ENCODE measurements at regions not wholly inside any gene's neighbourhood (a gene's known extent, or its start where the extent isn't known, plus 50 kb on each side); places are given as distances from the start of the nearest gene placed in this dataset.

DNA sequence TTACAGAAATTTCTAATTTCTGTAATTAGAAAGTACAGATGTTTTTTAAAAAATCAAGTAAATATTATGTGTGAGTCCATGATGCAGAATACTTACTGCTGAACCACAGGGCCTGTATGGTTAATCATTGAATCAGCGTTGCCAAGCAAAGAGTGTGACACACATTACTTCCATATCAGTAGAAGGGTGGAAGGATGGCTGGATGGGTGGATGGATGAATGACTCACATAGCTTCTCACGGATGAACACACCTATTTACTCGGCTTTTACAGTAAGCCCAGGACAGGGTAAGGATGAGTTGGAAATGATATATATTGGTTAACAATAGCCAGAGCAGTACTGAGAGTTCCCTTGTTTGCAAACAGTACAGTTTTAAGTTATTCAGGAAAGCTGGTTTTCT lies 495.9 kb upstream of the RBFOX1 start:
- intact Hi-C loops (cut with DNase I), result no loop called here
- no peaks in the 10 kb centered on the region for H3K9me3 ChIP-seq

DNA sequence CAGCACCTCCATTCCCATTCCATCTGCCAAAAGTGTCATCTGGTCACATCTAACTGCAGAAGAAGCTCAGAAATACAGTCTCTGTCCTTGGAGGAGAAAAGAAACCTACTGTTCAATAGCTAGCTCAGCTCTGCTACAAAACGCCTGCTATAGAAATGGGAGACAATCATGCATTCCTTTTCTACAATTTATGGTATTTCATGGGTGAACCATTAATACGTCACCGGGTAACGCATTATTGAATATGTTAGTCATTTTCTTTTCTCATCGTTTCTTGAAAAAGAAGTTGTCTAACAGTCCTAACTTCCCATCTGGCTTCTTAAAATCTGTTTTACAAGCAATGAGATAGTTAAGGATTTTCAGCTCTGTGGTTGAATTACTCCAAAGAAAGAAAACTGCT lies 496.7 kb upstream of the RBFOX1 start:
- no peak for TF ChIP-seq POLR2AphosphoS5 (IDR thresholded peaks at IDR 0.05; ENCODE audit: insufficient read depth in 1 of 2, low read depth in 1 of 2)
- TF ChIP-seq, protein P1, sequence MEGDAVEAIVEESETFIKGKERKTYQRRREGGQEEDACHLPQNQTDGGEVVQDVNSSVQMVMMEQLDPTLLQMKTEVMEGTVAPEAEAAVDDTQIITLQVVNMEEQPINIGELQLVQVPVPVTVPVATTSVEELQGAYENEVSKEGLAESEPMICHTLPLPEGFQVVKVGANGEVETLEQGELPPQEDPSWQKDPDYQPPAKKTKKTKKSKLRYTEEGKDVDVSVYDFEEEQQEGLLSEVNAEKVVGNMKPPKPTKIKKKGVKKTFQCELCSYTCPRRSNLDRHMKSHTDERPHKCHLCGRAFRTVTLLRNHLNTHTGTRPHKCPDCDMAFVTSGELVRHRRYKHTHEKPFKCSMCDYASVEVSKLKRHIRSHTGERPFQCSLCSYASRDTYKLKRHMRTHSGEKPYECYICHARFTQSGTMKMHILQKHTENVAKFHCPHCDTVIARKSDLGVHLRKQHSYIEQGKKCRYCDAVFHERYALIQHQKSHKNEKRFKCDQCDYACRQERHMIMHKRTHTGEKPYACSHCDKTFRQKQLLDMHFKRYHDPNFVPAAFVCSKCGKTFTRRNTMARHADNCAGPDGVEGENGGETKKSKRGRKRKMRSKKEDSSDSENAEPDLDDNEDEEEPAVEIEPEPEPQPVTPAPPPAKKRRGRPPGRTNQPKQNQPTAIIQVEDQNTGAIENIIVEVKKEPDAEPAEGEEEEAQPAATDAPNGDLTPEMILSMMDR (IDR thresholded peaks at IDR 0.05), result no peak
- no peak for TF ChIP-seq POLR2A (IDR thresholded peaks at IDR 0.05)
- no peak for DNase-seq (ENCODE audit: extremely low spot score in 2 of 2)
- Histone ChIP-seq H3K4me3 (no peak overlapping the region), H3K9me3 (no peaks in the 10 kb centered on the region), H3K4me1 (no peaks in the 10 kb centered on the region), H3K27me3 (no peaks in the 10 kb centered on the region), H3K27ac (no peak overlapping the region), H3K36me3 (no peaks in the 10 kb centered on the region)
- intact Hi-C loops (cut with DNase I), result no loop called here

More for the DNA sequence above, 495.9 kb upstream of the RBFOX1 start:
- no peak for DNase-seq (ENCODE audit: extremely low spot score in 2 of 2)
- TF ChIP-seq POLR2AphosphoS5 (IDR thresholded peaks at IDR 0.05; ENCODE audit: insufficient read depth in 1 of 2, low read depth in 1 of 2) (no peak), POLR2A (IDR thresholded peaks at IDR 0.05) (no peak)
- TF ChIP-seq, protein P1 (IDR thresholded peaks at IDR 0.05), result no peak
- H3K4me1 ChIP-seq, result no peaks in the 10 kb centered on the region
- no peaks in the 10 kb centered on the region for H3K36me3 ChIP-seq
- no peak overlapping the region for H3K27ac ChIP-seq
- no peak overlapping the region for H3K4me3 ChIP-seq
- H3K27me3 ChIP-seq, result no peaks in the 10 kb centered on the region

DNA sequence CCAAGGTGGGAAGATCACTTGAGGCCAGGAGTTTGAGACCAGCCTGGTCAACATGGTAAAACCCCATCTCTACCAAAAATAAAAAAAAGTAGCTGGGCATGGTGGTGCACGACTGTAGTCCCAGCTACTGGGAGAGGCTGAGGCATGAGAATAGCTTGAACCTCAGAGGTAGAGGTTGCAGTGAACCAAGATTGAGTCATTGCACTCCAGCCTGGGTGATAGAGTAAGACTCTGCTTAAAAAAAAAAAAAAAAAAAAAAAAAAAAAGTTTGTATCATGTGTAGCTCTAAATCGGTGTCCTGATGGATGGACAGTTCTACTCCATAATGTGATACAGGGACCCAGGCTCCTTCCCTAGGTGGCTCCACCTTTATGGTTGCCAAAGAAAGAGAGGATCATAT lies 497.1 kb upstream of the RBFOX1 start:
- Histone ChIP-seq H3K4me1 (no peaks in the 10 kb centered on the region), H3K9me3 (no peaks in the 10 kb centered on the region), H3K27ac (no peak overlapping the region), H3K27me3 (no peaks in the 10 kb centered on the region), H3K4me3 (no peak overlapping the region), H3K36me3 (no peaks in the 10 kb centered on the region)
- no peak for TF ChIP-seq POLR2AphosphoS5 (IDR thresholded peaks at IDR 0.05; ENCODE audit: insufficient read depth in 1 of 2, low read depth in 1 of 2)
- DNase-seq (ENCODE audit: extremely low spot score in 2 of 2), result no peak
- intact Hi-C loops (cut with DNase I), result no loop called here

- TF ChIP-seq POLR2A (IDR thresholded peaks at IDR 0.05) (no peak), POLR2AphosphoS5 (IDR thresholded peaks at IDR 0.05; ENCODE audit: insufficient read depth in 1 of 2, low read depth in 1 of 2) (no peak)
- TF ChIP-seq, protein P1 (IDR thresholded peaks at IDR 0.05), result no peak
- no peak overlapping the region for H3K27ac ChIP-seq
- intact Hi-C loops (cut with DNase I), result no loop called here
- H3K4me1 ChIP-seq, result no peaks in the 10 kb centered on the region
- DNase-seq (ENCODE audit: extremely low spot score in 2 of 2), result no peak
- no peaks in the 10 kb centered on the region for H3K27me3 ChIP-seq
- H3K9me3 ChIP-seq, result no peaks in the 10 kb centered on the region
- H3K36me3 ChIP-seq, result no peaks in the 10 kb centered on the region
- no peak overlapping the region for H3K4me3 ChIP-seq
Measured at GRCh38 chr16:6828690-6829089, 504.0 kb upstream of the RBFOX1 start.

GRCh38 chr16:6827931-6828330 lies 504.7 kb upstream of the RBFOX1 start:
- H3K4me1 ChIP-seq, result no peaks in the 10 kb centered on the region
- no peaks in the 10 kb centered on the region for H3K36me3 ChIP-seq
- intact Hi-C loops (cut with DNase I), result no loop called here
- no peak for DNase-seq (ENCODE audit: extremely low spot score in 2 of 2)
- H3K9me3 ChIP-seq, result no peaks in the 10 kb centered on the region
- no peak overlapping the region for H3K4me3 ChIP-seq
- TF ChIP-seq, protein P1 (IDR thresholded peaks at IDR 0.05), result no peak
- no peak for TF ChIP-seq POLR2A (IDR thresholded peaks at IDR 0.05)
- no peak for TF ChIP-seq POLR2AphosphoS5 (IDR thresholded peaks at IDR 0.05; ENCODE audit: insufficient read depth in 1 of 2, low read depth in 1 of 2)
- no peaks in the 10 kb centered on the region for H3K27me3 ChIP-seq
- H3K27ac ChIP-seq, result no peak overlapping the region

DNA sequence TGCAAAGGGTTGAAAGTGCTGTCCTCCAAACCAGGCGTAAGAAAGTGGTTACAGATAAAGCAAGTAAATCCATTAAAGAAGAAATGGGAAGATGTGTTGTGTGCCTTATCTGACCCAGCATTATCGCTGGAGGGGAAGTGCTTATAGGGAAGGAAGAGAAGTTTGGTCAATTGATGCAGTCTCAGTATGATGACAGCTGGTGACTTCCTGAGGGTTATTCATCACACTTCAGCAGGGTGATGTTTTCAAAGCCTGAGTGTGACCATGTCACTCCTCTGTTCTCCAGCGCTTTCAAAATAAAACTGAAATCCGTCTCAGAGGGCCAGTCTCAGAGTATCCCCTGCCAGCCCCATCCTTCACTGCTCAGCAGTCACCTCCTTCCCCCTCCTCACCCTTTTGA lies 505.4 kb upstream of the RBFOX1 start:
- no peaks in the 10 kb centered on the region for H3K36me3 ChIP-seq
- TF ChIP-seq POLR2A (IDR thresholded peaks at IDR 0.05) (no peak), POLR2AphosphoS5 (IDR thresholded peaks at IDR 0.05; ENCODE audit: insufficient read depth in 1 of 2, low read depth in 1 of 2) (no peak)
- TF ChIP-seq, protein P1 (IDR thresholded peaks at IDR 0.05), result no peak
- no peak overlapping the region for H3K4me3 ChIP-seq
- no peaks in the 10 kb centered on the region for H3K9me3 ChIP-seq
- intact Hi-C loops (cut with DNase I), result no loop called here
- no peaks in the 10 kb centered on the region for H3K27me3 ChIP-seq
- DNase-seq (ENCODE audit: extremely low spot score in 2 of 2), result no peak
- no peaks in the 10 kb centered on the region for H3K4me1 ChIP-seq
- no peak overlapping the region for H3K27ac ChIP-seq

Measured in vagina (tissue), 2 donors.